HFFc6 (cell line): ENCODE measurements at regions not wholly inside any gene's neighbourhood (a gene's known extent, or its start where the extent isn't known, plus 50 kb on each side); places are given as distances from the start of the nearest gene placed in this dataset.
A peak's percentile ranks its signal among the peaks of the same experiment; 100 is the strongest.

Source experiments
- DNase-seq: peaks from one replicate; pipeline ENCODE4 v3.0.0-alpha.2; 2018
- H3K27ac Mint-ChIP-seq: 2 replicates; pipeline ENCODE4 v1.8.0; 2020; ENCODE audit warnings: mild to moderate bottlenecking, mixed read lengths
- H3K27me3 Mint-ChIP-seq: 2 replicates; pipeline ENCODE4 v1.8.0; 2021; ENCODE audit warnings: mild to moderate bottlenecking, moderate library complexity, mixed read lengths; ENCODE audit not compliant: insufficient read depth
- H3K36me3 Mint-ChIP-seq: 2 replicates; pipeline ENCODE4 v1.8.0; 2021; ENCODE audit warnings: low read depth, mixed read lengths
- H3K4me1 Mint-ChIP-seq: 2 replicates; pipeline ENCODE4 v1.8.0; 2020; ENCODE audit warnings: low read depth, mixed read lengths
- H3K4me3 Mint-ChIP-seq: 2 replicates; pipeline ENCODE4 v1.8.0; 2020; ENCODE audit warnings: mild to moderate bottlenecking, moderate library complexity, mixed read lengths
- H3K9me3 Mint-ChIP-seq: 2 replicates; pipeline ENCODE4 v1.8.0; 2020; ENCODE audit warnings: mild to moderate bottlenecking, mixed read lengths
- CTCF ChIP-seq: fragments of 200-600 bp; sonication (generic); IDR thresholded peaks from 2 replicates; pipeline ENCODE4 v1.5.0; 2021; ENCODE audit warnings: antibody characterized with exemption, mild to moderate bottlenecking

- H3K27ac Mint-ChIP-seq: peak overlapping the region; percentile 46; the same call in 1 of the 2 replicates
- peaks cover 16% of the 10 kb centered on the region for H3K36me3 Mint-ChIP-seq
- no peak for TF ChIP-seq CTCF
- DNase-seq: peak; percentile 68
- peak overlapping the region; percentile 34; the same call in 1 of the 2 replicates for H3K4me3 Mint-ChIP-seq
- H3K4me1 Mint-ChIP-seq: peaks cover 63% of the 10 kb centered on the region
- peaks cover 20% of the 10 kb centered on the region; the same call in 1 of the 2 replicates for H3K9me3 Mint-ChIP-seq
- H3K27me3 Mint-ChIP-seq: peaks cover 3% of the 10 kb centered on the region; the same call in 1 of the 2 replicates
Observed at GRCh38 chr21:25307489-25307888, 299.8 kb downstream of the MRPL39 start.

- TF ChIP-seq CTCF: no peak
- peaks cover 8% of the 10 kb centered on the region; the same call in 1 of the 2 replicates for H3K9me3 Mint-ChIP-seq
Observed at GRCh38 chr21:25304611-25305010, 302.7 kb downstream of the MRPL39 start.

GRCh38 chr21:25300632-25301031 lies 306.6 kb downstream of the MRPL39 start:
- TF ChIP-seq CTCF: no peak
- H3K27ac Mint-ChIP-seq: no peak overlapping the region
- peak overlapping the region; percentile 55; the same call in 1 of the 2 replicates for H3K4me3 Mint-ChIP-seq
- no peaks in the 10 kb centered on the region for H3K27me3 Mint-ChIP-seq
- no peaks in the 10 kb centered on the region for H3K9me3 Mint-ChIP-seq
- H3K4me1 Mint-ChIP-seq: peaks cover 66% of the 10 kb centered on the region
- no peaks in the 10 kb centered on the region for H3K36me3 Mint-ChIP-seq
- no peak for DNase-seq

More at GRCh38 chr21:25304611-25305010, 302.7 kb downstream of the MRPL39 start:
- peaks cover 80% of the 10 kb centered on the region for H3K4me1 Mint-ChIP-seq
- DNase-seq: no peak
- H3K27ac Mint-ChIP-seq: no peak overlapping the region
- H3K4me3 Mint-ChIP-seq: no peak overlapping the region
- H3K27me3 Mint-ChIP-seq: no peaks in the 10 kb centered on the region
- H3K36me3 Mint-ChIP-seq: peaks cover 7% of the 10 kb centered on the region; the same call in 1 of the 2 replicates

GRCh38 chr21:25298512-25299491 lies 308.5 kb downstream of the MRPL39 start:
- Mint-ChIP-seq H3K36me3 (no peaks in the 10 kb centered on the region), H3K4me3 (no peak overlapping the region), H3K9me3 (no peaks in the 10 kb centered on the region; the same call in 1 of the 2 replicates), H3K4me1 (peaks cover 53% of the 10 kb centered on the region), H3K27me3 (no peaks in the 10 kb centered on the region), H3K27ac (no peak overlapping the region)
- TF ChIP-seq CTCF: no peak
- no peak for DNase-seq

GRCh38 chr21:25297117-25297516 lies 310.2 kb downstream of the MRPL39 start:
- no peak overlapping the region for H3K4me3 Mint-ChIP-seq
- H3K4me1 Mint-ChIP-seq: peaks cover 46% of the 10 kb centered on the region
- no peaks in the 10 kb centered on the region; the same call in 1 of the 2 replicates for H3K9me3 Mint-ChIP-seq
- H3K27me3 Mint-ChIP-seq: no peaks in the 10 kb centered on the region
- no peak for DNase-seq
- H3K36me3 Mint-ChIP-seq: no peaks in the 10 kb centered on the region
- no peak overlapping the region for H3K27ac Mint-ChIP-seq
- no peak for TF ChIP-seq CTCF
